Raji (cell line): ENCODE measurements at regions not wholly inside any gene's neighbourhood (a gene's known extent, or its start where the extent isn't known, plus 50 kb on each side); places are given as distances from the start of the nearest gene placed in this dataset.

Experiments used
- POLR2A ChIP-seq: IDR thresholded peaks from 2 replicates; pipeline ENCODE4 v1.6.1; 2011; ENCODE audit warnings: low read depth, low read length, control low read depth; ENCODE audit not compliant: insufficient read depth

DNA sequence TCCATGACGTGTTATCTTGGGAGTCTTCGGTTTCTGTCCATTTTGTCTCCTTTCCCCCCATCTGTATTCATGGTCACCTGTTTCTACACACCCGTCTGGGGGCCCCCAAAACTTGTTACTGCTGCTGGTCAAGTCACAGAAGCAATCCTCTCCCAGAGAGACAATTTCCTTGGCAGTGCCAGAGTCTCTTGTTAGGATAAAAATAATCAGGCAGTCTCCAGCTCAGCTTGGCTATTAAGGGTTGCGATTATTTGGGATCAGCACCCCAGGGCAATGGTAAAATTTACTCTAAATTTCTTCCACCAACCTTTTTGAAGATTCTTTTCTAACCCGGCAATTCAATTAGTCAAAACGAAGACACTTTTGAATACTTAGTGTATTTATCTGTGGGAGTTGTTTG lies 229.1 kb upstream of the JARID2 start:
- TF ChIP-seq POLR2A, result no peak

DNA sequence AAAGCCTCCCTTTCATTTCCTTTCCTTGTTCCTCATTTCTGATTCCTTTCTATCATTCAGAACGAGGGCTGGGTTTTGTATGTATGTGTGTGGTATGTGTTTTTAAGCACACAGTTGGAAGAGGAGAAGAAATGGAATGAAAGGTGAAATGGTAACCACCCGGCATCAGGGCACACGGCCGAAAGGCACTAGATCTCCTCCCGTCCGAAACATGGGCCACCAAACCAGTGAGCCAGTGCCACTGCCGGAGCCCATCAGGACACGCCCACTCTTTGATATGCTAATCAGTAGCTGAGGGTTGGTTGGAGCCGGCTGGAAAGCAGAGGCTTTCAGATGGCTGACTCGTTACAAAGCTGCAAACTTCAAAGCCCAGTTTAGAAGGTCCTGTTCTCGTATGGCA lies 228.6 kb upstream of the JARID2 start:
- no peak for TF ChIP-seq POLR2A

DNA sequence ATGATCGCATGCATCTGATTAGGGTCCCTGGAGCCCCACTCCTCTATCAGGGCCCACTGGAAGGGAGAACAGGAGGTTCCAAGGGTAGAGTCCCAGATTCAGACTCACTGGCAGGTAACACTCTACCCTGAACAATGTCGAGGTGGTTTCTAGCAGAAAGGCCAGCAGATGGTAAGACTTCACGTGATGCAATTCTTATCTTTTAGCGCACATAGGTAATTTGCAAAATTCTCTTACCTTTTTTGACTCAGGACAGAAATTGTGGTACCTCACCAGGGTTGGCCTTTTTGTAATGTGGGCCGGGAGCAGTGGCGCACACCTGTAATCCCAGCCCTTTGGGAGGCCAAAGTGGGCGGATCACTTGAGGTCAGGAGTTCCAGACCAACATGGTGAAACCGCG lies 228.1 kb upstream of the JARID2 start:
- no peak for TF ChIP-seq POLR2A

DNA sequence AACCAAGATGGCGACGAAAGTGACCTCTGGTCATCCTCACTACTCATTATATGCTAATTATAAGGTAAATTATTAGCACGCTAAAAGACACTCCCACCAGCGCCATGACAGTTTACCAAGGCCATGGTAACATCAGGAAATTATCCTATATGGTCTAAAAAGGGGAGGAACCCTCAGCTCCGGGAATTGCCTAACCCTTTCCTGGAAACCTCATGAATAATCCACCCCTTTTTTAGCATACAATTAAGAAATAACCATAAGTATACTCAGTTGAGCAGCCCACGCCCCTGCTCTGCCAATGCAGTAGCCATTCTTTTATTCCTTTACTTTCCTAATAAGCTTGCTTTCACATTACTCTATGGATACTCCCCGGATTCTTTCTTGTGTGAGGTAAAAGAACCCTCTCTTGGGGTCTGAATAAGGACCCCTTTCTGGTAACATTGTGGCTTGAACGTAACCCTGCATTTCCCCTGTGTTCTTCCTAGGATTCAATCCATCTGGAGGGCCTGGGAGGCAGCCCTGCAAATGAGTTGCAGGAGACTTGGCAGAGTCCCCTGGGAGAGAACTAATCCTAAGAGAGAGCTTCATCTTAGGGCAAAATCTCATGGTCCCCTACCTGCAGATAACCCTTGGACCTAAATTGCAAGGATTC lies 225.6 kb upstream of the JARID2 start:
- TF ChIP-seq POLR2A, result no peak

DNA sequence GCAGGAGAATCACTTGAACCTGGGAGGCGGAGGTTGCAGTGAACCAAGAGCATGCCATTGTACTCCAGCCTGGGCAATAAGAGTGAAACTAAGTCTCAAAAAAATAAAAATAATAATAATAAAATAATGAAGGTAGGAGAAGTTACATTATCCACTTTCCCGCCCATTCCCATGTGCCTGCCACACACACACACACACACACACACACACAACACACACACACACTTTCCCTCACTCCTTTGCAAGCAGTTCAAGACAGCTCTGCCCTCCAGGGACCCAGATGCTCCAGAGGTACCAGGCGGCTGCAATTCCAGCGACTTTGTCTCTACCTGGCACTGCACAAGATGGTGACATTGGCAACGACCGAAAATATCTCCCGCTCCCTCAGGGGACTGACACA lies 224.8 kb upstream of the JARID2 start:
- TF ChIP-seq POLR2A, result no peak

DNA sequence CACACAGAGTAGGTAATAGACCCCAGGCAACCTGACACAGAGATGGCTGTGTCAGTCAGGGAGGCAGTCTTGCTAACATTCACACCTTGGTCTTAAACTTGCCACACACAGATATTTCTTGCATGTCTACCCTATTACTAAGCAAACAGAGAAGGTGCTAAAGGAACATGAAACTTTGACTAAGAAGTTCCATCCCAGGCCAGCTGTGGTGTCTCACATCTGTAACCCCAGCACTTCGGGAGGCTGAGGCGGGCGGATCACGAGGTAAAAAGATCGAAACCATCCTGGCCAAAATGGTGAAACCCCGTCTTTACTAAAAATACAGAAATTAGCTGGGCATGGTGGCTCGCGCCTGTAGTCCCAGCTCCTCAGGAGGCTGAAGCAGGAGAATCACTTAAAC lies 222.4 kb upstream of the JARID2 start:
- no peak for TF ChIP-seq POLR2A

DNA sequence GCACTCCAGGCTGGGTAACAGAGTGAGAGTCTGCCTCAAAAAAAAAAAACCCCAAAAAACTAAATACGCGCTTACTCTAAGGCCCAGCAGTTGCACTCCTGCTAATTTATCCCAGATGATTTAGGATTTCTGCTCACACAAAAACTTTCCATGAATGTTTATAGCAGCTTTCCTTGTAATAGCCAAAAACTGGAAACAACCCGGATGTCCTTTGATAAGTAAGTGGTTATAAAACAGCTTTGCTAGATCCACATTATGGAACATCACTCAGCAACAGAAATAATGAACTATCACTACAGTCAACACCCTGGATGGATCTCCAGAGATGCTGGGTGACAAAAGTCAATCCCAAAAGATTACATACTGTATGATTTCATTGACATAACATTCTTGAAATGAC lies 220.4 kb upstream of the JARID2 start:
- TF ChIP-seq POLR2A, result no peak

DNA sequence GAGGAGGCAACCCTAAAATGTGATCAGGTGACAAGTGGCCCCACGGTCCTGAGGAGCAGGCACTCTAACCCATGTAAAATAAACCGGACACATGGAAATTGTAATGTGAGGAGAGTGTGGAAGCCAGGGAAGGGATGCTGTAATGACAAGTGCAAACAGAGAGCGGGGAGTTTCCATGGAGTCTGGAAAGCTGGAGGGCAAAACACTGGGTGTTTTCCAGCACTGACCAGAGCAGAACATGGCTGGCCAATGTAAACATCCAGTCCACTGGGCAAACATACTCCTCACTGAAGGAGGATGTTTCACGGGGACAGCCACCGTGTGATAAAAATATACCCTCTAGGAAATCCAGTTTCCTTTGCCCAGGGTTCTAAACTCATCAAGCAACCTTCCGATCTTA lies 219.0 kb upstream of the JARID2 start:
- TF ChIP-seq POLR2A, result no peak

DNA sequence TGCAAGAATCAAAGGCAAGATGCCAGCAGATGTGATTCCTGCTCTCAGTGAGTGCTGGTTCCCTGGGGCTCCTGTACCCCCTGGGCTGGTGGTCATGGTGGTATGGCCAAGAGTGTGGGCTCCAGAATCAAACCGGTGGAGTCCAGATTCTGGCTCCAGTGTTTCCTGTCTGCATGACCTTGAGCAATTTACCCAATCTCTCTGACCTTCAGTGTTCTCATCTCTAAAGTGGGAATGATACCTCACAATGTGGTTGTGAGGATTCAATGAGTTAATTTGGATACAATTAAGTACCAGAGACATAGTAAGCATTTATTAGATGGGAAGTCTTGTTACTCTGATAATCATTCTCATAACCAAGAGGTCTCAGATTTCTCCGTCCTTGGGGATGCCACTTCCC lies 218.4 kb upstream of the JARID2 start:
- no peak for TF ChIP-seq POLR2A

DNA sequence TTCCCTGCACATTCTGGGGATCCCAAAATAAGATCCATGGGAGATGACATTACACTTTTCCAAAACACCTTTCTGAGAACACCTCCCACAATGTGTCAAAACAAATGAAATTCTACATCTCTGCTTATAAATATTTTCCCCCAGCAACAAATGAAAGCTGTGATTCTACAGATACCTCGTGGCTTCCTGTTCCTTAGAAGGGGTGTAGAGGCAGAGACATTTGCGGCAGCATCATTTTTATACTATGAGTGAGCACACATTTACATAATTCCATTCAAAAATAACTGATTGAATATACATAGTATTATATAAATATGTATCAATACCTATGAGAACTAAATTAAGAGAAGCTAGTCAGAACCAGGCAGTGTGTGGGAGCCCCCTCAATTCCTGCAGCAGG lies 213.9 kb upstream of the JARID2 start:
- TF ChIP-seq POLR2A, result no peak

DNA sequence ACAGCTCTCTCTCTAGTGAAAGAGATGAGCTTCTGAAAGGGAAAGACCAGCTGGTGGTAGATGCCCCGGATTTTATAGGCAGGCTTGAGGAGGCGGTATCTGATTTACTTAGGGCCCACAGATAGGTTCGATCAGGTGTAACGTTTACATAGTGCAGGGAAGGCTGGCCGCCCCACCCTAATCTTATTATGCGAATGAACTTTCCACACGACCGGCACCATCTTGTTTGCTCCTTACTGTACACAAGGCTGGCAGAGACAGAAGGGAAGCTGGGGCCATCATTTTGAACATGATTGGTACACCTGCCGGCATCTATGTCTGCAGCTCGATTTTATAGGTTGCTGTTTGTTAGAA lies 212.0 kb upstream of the JARID2 start:
- no peak for TF ChIP-seq POLR2A

DNA sequence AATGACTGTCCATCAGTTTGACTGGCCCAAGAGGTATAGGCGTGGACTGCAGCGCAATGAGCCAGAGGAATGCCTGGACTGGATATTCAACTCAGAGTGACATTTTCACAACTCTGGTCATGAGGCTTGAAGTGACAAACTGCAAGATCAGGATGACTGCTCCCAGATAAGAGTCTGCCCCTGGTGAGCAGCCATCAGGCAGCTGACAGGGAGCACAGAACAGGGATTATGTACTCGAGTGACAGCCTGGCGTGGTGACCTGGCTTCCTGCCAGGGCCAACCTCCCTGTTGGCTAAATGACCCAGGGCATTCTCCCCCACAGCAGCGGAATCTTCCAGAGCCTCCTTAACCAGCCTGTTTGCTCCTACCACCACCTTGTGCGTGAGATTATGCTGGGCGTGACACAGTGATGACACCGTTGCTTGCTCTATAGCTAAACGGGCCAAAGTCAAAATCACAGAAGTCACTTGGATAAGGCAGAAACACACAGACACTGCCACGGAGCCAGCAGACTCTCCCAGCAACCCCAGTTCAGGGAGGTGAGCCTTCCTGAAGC lies 209.1 kb upstream of the JARID2 start:
- TF ChIP-seq POLR2A, result no peak

DNA sequence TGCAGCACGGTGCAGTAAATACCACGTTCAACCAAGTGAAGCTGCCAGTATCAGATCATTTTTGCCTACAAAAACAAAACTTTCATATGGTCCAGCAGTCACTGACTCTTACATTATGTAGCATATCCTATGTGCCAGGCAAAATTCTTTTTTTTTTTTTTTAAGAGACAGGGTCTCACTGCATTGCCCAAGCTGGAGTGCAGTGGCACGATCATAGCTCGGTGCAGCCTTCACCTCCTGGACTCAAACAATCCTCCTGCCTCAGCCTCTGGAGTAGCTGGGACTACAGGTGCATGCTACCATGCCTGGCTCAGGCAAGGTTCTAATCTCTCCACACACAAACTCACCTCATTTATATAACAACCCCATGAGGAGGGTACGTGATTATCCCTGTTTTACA lies 208.6 kb upstream of the JARID2 start:
- no peak for TF ChIP-seq POLR2A

DNA sequence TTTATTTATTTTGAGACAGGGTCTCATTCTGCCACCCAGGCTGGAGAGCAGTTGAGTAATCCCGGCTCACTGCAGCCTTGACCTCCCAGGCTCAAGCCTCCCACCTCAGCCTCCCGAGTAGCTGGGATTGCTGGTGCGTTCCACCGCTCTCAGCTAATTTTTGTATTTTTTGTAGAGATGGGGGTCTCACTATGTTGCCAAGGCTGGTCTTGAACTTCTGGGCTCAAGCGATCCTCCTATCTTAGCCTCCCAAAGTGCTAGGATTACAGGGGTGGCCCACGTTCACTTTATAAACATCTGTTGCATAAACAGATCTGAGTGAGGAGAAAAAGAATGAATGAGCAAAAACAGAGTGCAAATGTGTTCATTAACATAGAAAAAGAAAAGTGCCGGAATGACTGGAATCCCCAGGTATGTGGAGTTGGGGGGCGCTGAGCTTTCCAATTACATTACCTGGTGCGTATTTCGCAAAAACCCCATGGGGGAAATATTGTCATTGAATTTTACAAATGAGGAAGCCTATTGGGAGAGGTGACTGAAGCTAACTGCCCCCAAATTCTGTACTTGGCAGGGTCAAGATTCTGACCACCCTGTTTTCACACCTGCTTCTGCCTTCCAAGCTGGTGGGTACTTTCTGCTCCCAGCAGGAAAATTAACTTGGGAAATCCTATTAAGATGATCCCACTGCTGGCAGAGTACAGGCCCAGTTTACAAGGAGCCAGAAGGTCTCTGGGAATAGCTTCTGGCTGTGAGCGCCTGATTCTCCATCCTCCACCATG lies 207.7 kb upstream of the JARID2 start:
- no peak for TF ChIP-seq POLR2A

DNA sequence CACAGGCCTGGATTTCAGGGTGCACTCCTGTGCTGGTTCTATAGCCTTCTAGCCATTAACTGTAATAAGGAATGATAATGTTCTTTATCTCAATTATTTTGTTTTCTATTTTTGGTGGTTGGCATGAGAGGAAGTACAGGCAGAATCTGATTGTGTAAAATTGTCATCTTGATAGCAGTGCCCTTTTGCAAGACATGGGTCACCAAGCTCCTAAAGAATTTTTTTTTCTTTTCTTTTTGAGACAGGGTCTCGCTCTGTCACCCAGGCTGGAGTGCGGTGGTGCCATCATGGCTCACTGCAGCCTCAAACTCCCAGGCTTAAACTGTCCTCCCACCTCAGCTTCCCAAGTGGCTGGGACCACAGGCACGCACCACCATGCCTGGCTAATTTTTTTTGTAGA lies 206.7 kb upstream of the JARID2 start:
- TF ChIP-seq POLR2A, result no peak

DNA sequence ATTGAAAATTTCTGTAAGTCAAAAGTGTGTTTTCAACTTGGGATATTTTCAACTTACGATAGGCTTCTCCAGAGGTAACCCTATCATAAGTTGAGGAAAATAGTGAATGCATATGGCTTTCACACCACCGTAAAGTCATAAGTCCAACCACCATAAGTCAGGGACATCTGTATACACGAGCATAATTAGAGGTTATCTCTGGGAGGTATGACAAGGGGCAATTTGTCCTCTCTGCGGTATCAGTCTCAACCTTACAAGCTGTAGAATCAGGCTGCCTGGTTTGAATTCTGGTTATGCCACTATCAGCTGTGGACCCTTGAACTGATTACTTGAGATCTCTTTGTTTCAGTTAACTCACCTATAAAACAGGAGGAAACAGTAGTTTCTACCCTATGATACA lies 202.9 kb upstream of the JARID2 start:
- no peak for TF ChIP-seq POLR2A
